Left lung (tissue), 4 donors: ENCODE measurements at regions not wholly inside any gene's neighbourhood (a gene's known extent, or its start where the extent isn't known, plus 50 kb on each side); places are given as distances from the start of the nearest gene placed in this dataset.

Source experiments
- ATAC-seq: fragments of 200-7000 bp; cut with Tn5 transposase; one replicate; pipeline ENCODE4 v1.9.1; 2020; ENCODE audit warnings: moderate library complexity
- DNase-seq, 4 donors: peaks; one replicate each; pipeline ENCODE4 v3.0.0-alpha.2; 2013 to 2020
- H3K27ac ChIP-seq, 2 donors: fragments of 200-600 bp; sonication (generic) in 1 of 2; one replicate each; pipeline versions ENCODE4 v1.5.0 to v1.8.0; 2020 to 2021
- H3K27me3 ChIP-seq, 2 donors: fragments of 200-600 bp; sonication (generic) in 1 of 2; one replicate each; pipeline versions ENCODE4 v1.5.0 to v1.8.0; 2020 to 2021
- H3K36me3 ChIP-seq, 2 donors: fragments of 200-600 bp; sonication (generic) in 1 of 2; one replicate each; pipeline versions ENCODE4 v1.5.0 to v1.8.0; 2020 to 2021
- H3K4me1 ChIP-seq, 2 donors: fragments of 200-600 bp; one replicate each; pipeline ENCODE4 v1.8.0; 2021
- H3K4me3 ChIP-seq, 2 donors: fragments of 200-600 bp; sonication (generic) in 1 of 2; one replicate each; pipeline versions ENCODE4 v1.5.0 to v1.8.0; 2020 to 2021; ENCODE audit warnings: mild to moderate bottlenecking in 1 of 2
- H3K9me3 ChIP-seq, 2 donors: fragments of 200-600 bp; sonication (generic) in 1 of 2; one replicate each; pipeline versions ENCODE4 v1.5.0 to v1.8.0; 2020 to 2021
- CTCF ChIP-seq, 2 donors: fragments of 200-600 bp; sonication (generic) in 1 of 2; IDR thresholded peaks; one replicate each; pipeline versions ENCODE4 v1.5.0 to v1.8.0; 2021; ENCODE audit warnings: antibody characterized with exemption in 2 of 2
- intact Hi-C, 2 donors: fragments of 100-400 bp; cut with DNase I; formaldehyde crosslinking; loops; one replicate each; pipeline versions ENCODE4 v1.11.2 to v1.14.2; 2022
- donor health status: DM: no; HTN: yes; CAD: no.
- donor health status: DM: no; HTN: no; CAD: no.

- no peak overlapping the region for H3K4me3 ChIP-seq
Observed at GRCh38 chr20:52457826-52458225, 266.2 kb upstream of the ZFP64 start.

DNA sequence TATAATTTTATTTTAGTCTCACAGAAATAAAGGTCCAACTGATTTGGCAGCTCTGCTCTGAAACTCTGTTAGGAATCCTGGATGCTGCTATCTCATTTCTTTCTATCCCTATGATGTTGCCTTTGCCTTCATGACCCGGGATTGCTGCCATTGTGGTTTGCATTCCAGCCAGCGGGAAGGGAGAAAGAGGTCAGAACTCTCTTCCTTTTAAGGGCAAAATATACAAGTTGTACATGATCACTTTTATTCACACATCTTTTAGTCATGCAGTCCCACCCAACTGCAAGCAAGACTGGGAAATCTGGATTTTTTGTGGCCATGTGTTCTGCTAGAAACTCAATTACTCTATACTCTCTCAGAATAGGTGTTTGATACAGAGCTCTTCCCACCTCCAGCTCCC lies 263.1 kb upstream of the ZFP64 start:
- no peak for TF ChIP-seq CTCF (IDR thresholded peaks at IDR 0.05)
- peak; percentile 25 for ATAC-seq
- peak overlapping the region in 1 of 2 donors; percentile 2 for H3K27ac ChIP-seq
- H3K4me1 ChIP-seq, result no peaks in the 10 kb centered on the region
- no peak overlapping the region for H3K4me3 ChIP-seq
- DNase-seq, result peak in 1 of 4 donors; percentile 37
- intact Hi-C loops, result no loop called here
- H3K36me3 ChIP-seq, result no peaks in the 10 kb centered on the region
- H3K9me3 ChIP-seq, result peaks cover 0 to 3% of the 10 kb centered on the region in 2 donors
- H3K27me3 ChIP-seq, result no peaks in the 10 kb centered on the region

More at GRCh38 chr20:52457826-52458225, 266.2 kb upstream of the ZFP64 start:
- intact Hi-C loops, result no loop called here
- Histone ChIP-seq H3K36me3 (no peaks in the 10 kb centered on the region), H3K27ac (no peak overlapping the region), H3K4me1 (no peaks in the 10 kb centered on the region), H3K27me3 (peaks cover 0 to 7% of the 10 kb centered on the region in 2 donors), H3K9me3 (peaks cover 0 to 4% of the 10 kb centered on the region in 2 donors)
- no peak for TF ChIP-seq CTCF (IDR thresholded peaks at IDR 0.05)
- DNase-seq (no peak), ATAC-seq (no peak)

DNA sequence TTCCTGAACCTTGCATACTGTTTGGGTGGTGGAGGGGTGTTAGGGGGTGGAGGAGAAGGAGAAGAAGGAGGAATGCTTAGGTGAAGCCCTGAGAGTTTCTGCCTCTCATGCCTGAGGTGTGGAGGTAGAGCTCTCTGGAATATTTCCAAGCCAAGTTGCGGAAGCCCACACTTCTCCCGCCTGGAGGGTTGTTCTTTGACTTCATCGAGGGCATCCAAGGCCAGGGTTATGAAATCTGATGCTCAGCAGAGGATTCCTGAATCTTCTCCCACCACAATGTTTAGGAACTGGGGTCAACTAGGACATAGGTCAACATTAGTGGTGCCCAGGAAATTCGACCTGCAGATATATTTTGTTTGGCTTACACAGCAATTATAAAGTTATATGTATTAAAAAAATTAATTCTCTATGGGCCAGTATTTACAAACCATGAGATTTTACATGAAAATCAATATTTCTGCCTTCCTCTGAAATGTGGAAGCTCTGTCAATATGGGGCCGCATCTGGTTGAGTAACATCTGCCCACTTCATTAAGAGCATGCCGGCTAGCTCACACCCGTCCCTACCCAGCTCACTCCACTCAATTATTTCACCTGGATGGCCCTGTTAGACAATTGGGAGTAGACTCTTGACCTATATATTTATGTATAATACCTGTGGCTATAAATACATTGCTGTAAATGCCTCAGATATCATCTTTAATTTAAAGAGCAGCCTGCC lies 257.1 kb upstream of the ZFP64 start:
- no peak overlapping the region for H3K27ac ChIP-seq
- TF ChIP-seq CTCF (IDR thresholded peaks at IDR 0.05), result no peak

DNA sequence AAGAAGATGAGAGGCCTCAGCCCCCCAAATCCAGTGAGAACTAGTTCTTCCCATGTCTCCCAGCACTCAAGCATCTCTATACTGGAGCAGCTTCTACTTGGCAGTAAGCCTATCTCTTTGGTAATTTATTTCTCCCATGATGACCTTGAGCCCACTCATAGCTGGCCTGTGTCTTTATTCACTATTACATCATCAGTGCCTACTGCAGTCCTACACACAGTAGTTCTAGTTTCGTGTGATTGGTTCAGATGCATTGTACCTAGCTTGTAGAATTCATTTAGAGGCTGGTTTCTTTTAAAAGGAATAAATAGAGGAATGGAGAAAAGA lies 255.6 kb upstream of the ZFP64 start:
- no peak for ATAC-seq
- intact Hi-C loops, result no loop called here

More for the DNA sequence above, 257.1 kb upstream of the ZFP64 start:
- no peaks in the 10 kb centered on the region for H3K9me3 ChIP-seq
- no peaks in the 10 kb centered on the region for H3K4me1 ChIP-seq
- H3K4me3 ChIP-seq, result no peak overlapping the region
- DNase-seq, result no peak
- ATAC-seq, result no peak
- intact Hi-C loops, result no loop called here
- no peaks in the 10 kb centered on the region for H3K36me3 ChIP-seq
- H3K27me3 ChIP-seq, result no peaks in the 10 kb centered on the region

More for the DNA sequence above, 255.6 kb upstream of the ZFP64 start:
- Histone ChIP-seq H3K36me3 (no peaks in the 10 kb centered on the region), H3K4me3 (no peak overlapping the region), H3K4me1 (no peaks in the 10 kb centered on the region), H3K9me3 (no peaks in the 10 kb centered on the region), H3K27ac (no peak overlapping the region), H3K27me3 (no peaks in the 10 kb centered on the region)
- no peak for TF ChIP-seq CTCF (IDR thresholded peaks at IDR 0.05)
- no peak for DNase-seq
